HepG2 (cell line): ENCODE measurements at regions not wholly inside any gene's neighbourhood (a gene's known extent, or its start where the extent isn't known, plus 50 kb on each side); places are given as distances from the start of the nearest gene placed in this dataset.

Experiments
- EZH2 ChIP-seq: conservative IDR thresholded peaks from 2 replicates; pipeline ENCODE4 v1.6.1; 2012; ENCODE audit warnings: mild to moderate bottlenecking, low read depth, low read length, moderate library complexity
- SP1 ChIP-seq, 2 experiments: fragments of 450-650 bp in 1 of 2; sonication (generic) in 1 of 2; formaldehyde crosslinking in 1 of 2; IDR thresholded peaks; 2 replicates each; pipeline versions ENCODE4 v1.4.0 to v1.6.1; 2016 to 2020; ENCODE audit warnings: missing genetic modification reagents in 1 of 2
- TCF7L2 ChIP-seq: IDR thresholded peaks from 2 replicates; pipeline ENCODE4 v1.6.1; 2011; ENCODE audit warnings: mild to moderate bottlenecking, low read depth, low read length, moderate library complexity
- YY1 ChIP-seq: IDR thresholded peaks from 2 replicates; pipeline ENCODE4 v1.6.1; 2011; ENCODE audit warnings: low read length, low read depth, moderate library complexity, mild to moderate bottlenecking; ENCODE audit not compliant: insufficient read depth, insufficient replicate concordance
- TF ChIP-seq, protein P1 (sequence below): sonication (generic); formaldehyde crosslinking; IDR thresholded peaks from 2 replicates; pipeline ENCODE4 v1.5.0; 2020; ENCODE audit warnings: mild to moderate bottlenecking, missing genetic modification reagents, moderate library complexity

DNA sequence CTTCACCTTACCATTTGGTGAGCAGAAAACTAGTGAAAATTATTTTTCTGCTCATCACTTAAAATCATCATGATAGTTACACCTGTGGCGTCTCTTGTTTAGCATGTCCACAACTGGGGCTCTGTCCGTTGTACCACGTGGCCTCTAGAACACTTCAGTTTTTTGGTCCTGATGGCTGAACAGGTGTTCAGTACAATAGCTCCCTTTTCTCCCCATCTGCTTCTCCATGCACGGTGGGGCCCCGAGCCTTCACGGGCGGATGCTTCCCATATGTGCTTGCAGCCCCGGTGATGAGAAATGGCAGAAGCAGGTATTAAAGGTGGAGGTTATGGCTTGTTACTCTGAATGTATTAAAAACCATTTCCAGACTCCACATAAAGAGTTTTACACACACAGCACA is 304.1 kb downstream of the CWC27 start:
- no peak for TF ChIP-seq EZH2
- no peak for TF ChIP-seq SP1 (IDR thresholded peaks at IDR 0.05)
- TF ChIP-seq SP1 (CRISPR knock-in tag; IDR thresholded peaks at IDR 0.05): no peak
- TF ChIP-seq, protein P1, sequence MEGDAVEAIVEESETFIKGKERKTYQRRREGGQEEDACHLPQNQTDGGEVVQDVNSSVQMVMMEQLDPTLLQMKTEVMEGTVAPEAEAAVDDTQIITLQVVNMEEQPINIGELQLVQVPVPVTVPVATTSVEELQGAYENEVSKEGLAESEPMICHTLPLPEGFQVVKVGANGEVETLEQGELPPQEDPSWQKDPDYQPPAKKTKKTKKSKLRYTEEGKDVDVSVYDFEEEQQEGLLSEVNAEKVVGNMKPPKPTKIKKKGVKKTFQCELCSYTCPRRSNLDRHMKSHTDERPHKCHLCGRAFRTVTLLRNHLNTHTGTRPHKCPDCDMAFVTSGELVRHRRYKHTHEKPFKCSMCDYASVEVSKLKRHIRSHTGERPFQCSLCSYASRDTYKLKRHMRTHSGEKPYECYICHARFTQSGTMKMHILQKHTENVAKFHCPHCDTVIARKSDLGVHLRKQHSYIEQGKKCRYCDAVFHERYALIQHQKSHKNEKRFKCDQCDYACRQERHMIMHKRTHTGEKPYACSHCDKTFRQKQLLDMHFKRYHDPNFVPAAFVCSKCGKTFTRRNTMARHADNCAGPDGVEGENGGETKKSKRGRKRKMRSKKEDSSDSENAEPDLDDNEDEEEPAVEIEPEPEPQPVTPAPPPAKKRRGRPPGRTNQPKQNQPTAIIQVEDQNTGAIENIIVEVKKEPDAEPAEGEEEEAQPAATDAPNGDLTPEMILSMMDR (CRISPR knock-in tag): no peak
- TF ChIP-seq TCF7L2: no peak
- TF ChIP-seq YY1: no peak
